ENCODE measurements at regions not wholly inside any gene's neighbourhood (a gene's known extent, or its start where the extent isn't known, plus 50 kb on each side); places are given as distances from the start of the nearest gene placed in this dataset.
"Not testable (repeated sequence)": the region's sequence is repeated elsewhere in the genome, so short reads cannot be mapped to it uniquely, and the experiment has no call there.

GRCh38 chr2:184054419-184054818, 543.9 kb upstream of the ZNF804A start:
- TF ChIP-seq MAX (IDR thresholded peaks at IDR 0.05); ZFX (IDR thresholded peaks at IDR 0.05); EZH2phosphoT487 (IDR thresholded peaks at IDR 0.05; ENCODE audit: borderline replicate concordance); CTCF (IDR thresholded peaks at IDR 0.05 in 2 of 3, conservative IDR thresholded peaks at IDR 0.05 in 1 of 3; ENCODE audit: borderline replicate concordance in 1 of 3, insufficient read depth in 1 of 3, low read depth in 2 of 3, low read length in 2 of 3); RAD21 (IDR thresholded peaks at IDR 0.05; ENCODE audit: low read depth); CEBPB (IDR thresholded peaks at IDR 0.05; ENCODE audit: low read depth); EZH2 (IDR thresholded peaks at IDR 0.05); POLR2A (IDR thresholded peaks at IDR 0.05; ENCODE audit: borderline replicate concordance, extremely low read depth, insufficient read depth, insufficient read length); SIN3A (IDR thresholded peaks at IDR 0.05; ENCODE audit: low read depth); ATF3 (IDR thresholded peaks at IDR 0.05); SRF (IDR thresholded peaks at IDR 0.05; ENCODE audit: low read depth): not testable (repeated sequence)
